Endothelial cell (in vitro differentiated cells): ENCODE measurements at regions not wholly inside any gene's neighbourhood (a gene's known extent, or its start where the extent isn't known, plus 50 kb on each side); places are given as distances from the start of the nearest gene placed in this dataset.
"Not testable (repeated sequence)": the region's sequence is repeated elsewhere in the genome, so short reads cannot be mapped to it uniquely, and the experiment has no call there.

Source experiments
- DNase-seq: peaks from one replicate; pipeline ENCODE4 v3.0.0; 2021; ENCODE audit warnings: low spot score
- H3K27ac Mint-ChIP-seq: one replicate; pipeline ENCODE4 v1.8.0; 2021; ENCODE audit warnings: mixed read lengths, inconsistent platforms; ENCODE audit not compliant: unreplicated experiment
- H3K27me3 Mint-ChIP-seq: one replicate; pipeline ENCODE4 v1.8.0; 2021; ENCODE audit warnings: mild to moderate bottlenecking, moderate library complexity, mixed read lengths, inconsistent platforms; ENCODE audit not compliant: unreplicated experiment
- H3K36me3 Mint-ChIP-seq: one replicate; pipeline ENCODE4 v1.8.0; 2021; ENCODE audit warnings: mild to moderate bottlenecking, low read depth, mixed read lengths, inconsistent platforms; ENCODE audit not compliant: unreplicated experiment
- H3K4me1 Mint-ChIP-seq: one replicate; pipeline ENCODE4 v1.8.0; 2021; ENCODE audit warnings: mild to moderate bottlenecking, mixed read lengths, inconsistent platforms; ENCODE audit not compliant: unreplicated experiment
- H3K4me3 Mint-ChIP-seq: one replicate; pipeline ENCODE4 v1.8.0; 2021; ENCODE audit warnings: mild to moderate bottlenecking, mixed read lengths, inconsistent platforms; ENCODE audit not compliant: unreplicated experiment
- H3K9me3 Mint-ChIP-seq: one replicate; pipeline ENCODE4 v1.8.0; 2021; ENCODE audit warnings: mixed read lengths, inconsistent platforms; ENCODE audit not compliant: unreplicated experiment
- CTCF ChIP-seq: fragments of 200-600 bp; sonication (generic); IDR thresholded peaks from one replicate; pipeline ENCODE4 v1.5.0; 2021; ENCODE audit warnings: antibody characterized with exemption; ENCODE audit not compliant: unreplicated experiment

GRCh38 chr16:29192329-29193247 is 207.7 kb downstream of the LAT start:
- Mint-ChIP-seq H3K36me3 (no peaks in the 10 kb centered on the region), H3K4me1 (no peaks in the 10 kb centered on the region), H3K27me3 (no peaks in the 10 kb centered on the region), H3K4me3 (no peak overlapping the region), H3K9me3 (no peaks in the 10 kb centered on the region), H3K27ac (no peak overlapping the region)
- no peak for DNase-seq
- no peak for TF ChIP-seq CTCF

- not testable (repeated sequence) for H3K27me3 Mint-ChIP-seq, H3K36me3 Mint-ChIP-seq, H3K9me3 Mint-ChIP-seq, H3K4me3 Mint-ChIP-seq, H3K4me1 Mint-ChIP-seq, H3K27ac Mint-ChIP-seq, DNase-seq
Measured at GRCh38 chr16:29191636-29192180, 206.9 kb downstream of the LAT start.

- not testable (repeated sequence) for H3K4me3 Mint-ChIP-seq, H3K36me3 Mint-ChIP-seq, H3K27me3 Mint-ChIP-seq, H3K4me1 Mint-ChIP-seq, H3K27ac Mint-ChIP-seq, H3K9me3 Mint-ChIP-seq, DNase-seq
Measured at GRCh38 chr16:29190553-29191431, 205.9 kb downstream of the LAT start.

GRCh38 chr16:29188806-29189205 is 204.0 kb downstream of the LAT start:
- H3K27me3 Mint-ChIP-seq, DNase-seq, H3K27ac Mint-ChIP-seq, H3K9me3 Mint-ChIP-seq, H3K4me3 Mint-ChIP-seq, H3K36me3 Mint-ChIP-seq, H3K4me1 Mint-ChIP-seq: not testable (repeated sequence)

- H3K4me1 Mint-ChIP-seq, H3K9me3 Mint-ChIP-seq, H3K27me3 Mint-ChIP-seq, H3K27ac Mint-ChIP-seq, H3K4me3 Mint-ChIP-seq, DNase-seq, H3K36me3 Mint-ChIP-seq: not testable (repeated sequence)
Measured at GRCh38 chr16:29186306-29187220, 201.7 kb downstream of the LAT start.

- H3K4me1 Mint-ChIP-seq, H3K27ac Mint-ChIP-seq, H3K36me3 Mint-ChIP-seq, DNase-seq, H3K4me3 Mint-ChIP-seq, H3K9me3 Mint-ChIP-seq, H3K27me3 Mint-ChIP-seq: not testable (repeated sequence)
Measured at GRCh38 chr16:29185872-29186271, 201.0 kb downstream of the LAT start.

- H3K4me3 Mint-ChIP-seq, H3K36me3 Mint-ChIP-seq: not testable (repeated sequence)
Measured at GRCh38 chr16:29184738-29185438, 200.0 kb downstream of the LAT start.

GRCh38 chr16:29182940-29183868 is 198.4 kb downstream of the LAT start:
- not testable (repeated sequence) for H3K4me1 Mint-ChIP-seq, DNase-seq

More at GRCh38 chr16:29184738-29185438, 200.0 kb downstream of the LAT start:
- not testable (repeated sequence) for H3K27ac Mint-ChIP-seq, DNase-seq, H3K9me3 Mint-ChIP-seq, H3K4me1 Mint-ChIP-seq, H3K27me3 Mint-ChIP-seq

More at GRCh38 chr16:29182940-29183868, 198.4 kb downstream of the LAT start:
- H3K27me3 Mint-ChIP-seq, H3K36me3 Mint-ChIP-seq, H3K4me3 Mint-ChIP-seq, H3K27ac Mint-ChIP-seq, H3K9me3 Mint-ChIP-seq: not testable (repeated sequence)
